ENCODE measurements at regions not wholly inside any gene's neighbourhood (a gene's known extent, or its start where the extent isn't known, plus 50 kb on each side); places are given as distances from the start of the nearest gene placed in this dataset.

- intact Hi-C loops (cut with micrococcal nuclease) = no loop called here
- Histone ChIP-seq H3K9me3 (replicated peaks) (no peaks in the 10 kb centered on the region), H3K27me3 (ENCODE audit: low read depth) (no peaks in the 10 kb centered on the region), H3K4me3 (no peak overlapping the region), H3K36me3 (no peaks in the 10 kb centered on the region), H3K27ac (replicated peaks) (no peak overlapping the region), H3K4me1 (no peaks in the 10 kb centered on the region)
- no peak for DNase-seq
- TF ChIP-seq, protein P1, sequence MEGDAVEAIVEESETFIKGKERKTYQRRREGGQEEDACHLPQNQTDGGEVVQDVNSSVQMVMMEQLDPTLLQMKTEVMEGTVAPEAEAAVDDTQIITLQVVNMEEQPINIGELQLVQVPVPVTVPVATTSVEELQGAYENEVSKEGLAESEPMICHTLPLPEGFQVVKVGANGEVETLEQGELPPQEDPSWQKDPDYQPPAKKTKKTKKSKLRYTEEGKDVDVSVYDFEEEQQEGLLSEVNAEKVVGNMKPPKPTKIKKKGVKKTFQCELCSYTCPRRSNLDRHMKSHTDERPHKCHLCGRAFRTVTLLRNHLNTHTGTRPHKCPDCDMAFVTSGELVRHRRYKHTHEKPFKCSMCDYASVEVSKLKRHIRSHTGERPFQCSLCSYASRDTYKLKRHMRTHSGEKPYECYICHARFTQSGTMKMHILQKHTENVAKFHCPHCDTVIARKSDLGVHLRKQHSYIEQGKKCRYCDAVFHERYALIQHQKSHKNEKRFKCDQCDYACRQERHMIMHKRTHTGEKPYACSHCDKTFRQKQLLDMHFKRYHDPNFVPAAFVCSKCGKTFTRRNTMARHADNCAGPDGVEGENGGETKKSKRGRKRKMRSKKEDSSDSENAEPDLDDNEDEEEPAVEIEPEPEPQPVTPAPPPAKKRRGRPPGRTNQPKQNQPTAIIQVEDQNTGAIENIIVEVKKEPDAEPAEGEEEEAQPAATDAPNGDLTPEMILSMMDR (IDR thresholded peaks at IDR 0.05; ENCODE audit: borderline replicate concordance) = no peak
Measured at GRCh38 chr4:130393642-130394041, 1297.7 kb downstream of the C4orf33 start.

- DNase-seq = no peak
- Histone ChIP-seq H3K27ac (replicated peaks) (no peak overlapping the region), H3K4me1 (no peaks in the 10 kb centered on the region), H3K9me3 (replicated peaks) (no peaks in the 10 kb centered on the region), H3K27me3 (ENCODE audit: low read depth) (no peaks in the 10 kb centered on the region), H3K36me3 (no peaks in the 10 kb centered on the region), H3K4me3 (no peak overlapping the region)
- TF ChIP-seq, protein P1 (IDR thresholded peaks at IDR 0.05; ENCODE audit: borderline replicate concordance) = no peak
- intact Hi-C loops (cut with micrococcal nuclease) = no loop called here
Measured at GRCh38 chr4:130395871-130396270, 1299.9 kb downstream of the C4orf33 start.

DNA sequence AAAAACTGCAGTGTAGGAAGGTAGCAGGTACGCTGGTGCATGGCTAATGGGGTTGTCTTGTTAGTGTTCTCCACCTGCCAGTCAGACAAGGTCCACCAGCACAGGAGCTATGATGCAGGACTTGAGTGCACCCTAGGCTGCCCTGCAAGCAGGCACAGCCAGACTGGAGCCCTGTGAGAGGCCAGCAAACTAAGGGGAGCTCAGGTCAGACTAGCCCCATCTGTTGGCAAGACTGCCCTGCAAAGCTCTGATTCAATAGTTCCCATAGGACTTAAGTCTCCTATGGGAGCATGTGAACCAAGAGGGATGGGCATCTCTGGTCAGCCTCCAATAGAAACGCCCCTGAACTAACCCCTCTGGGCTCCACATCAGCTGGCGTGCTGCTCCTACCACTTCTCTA lies 1307.3 kb downstream of the C4orf33 start:
- DNase-seq = no peak
- no peaks in the 10 kb centered on the region for H3K27me3 ChIP-seq (ENCODE audit: low read depth)
- H3K9me3 ChIP-seq (replicated peaks) = no peaks in the 10 kb centered on the region
- no peak overlapping the region for H3K4me3 ChIP-seq
- TF ChIP-seq, protein P1 (IDR thresholded peaks at IDR 0.05; ENCODE audit: borderline replicate concordance) = no peak
- no peak overlapping the region for H3K27ac ChIP-seq (replicated peaks)
- no peaks in the 10 kb centered on the region for H3K36me3 ChIP-seq
- intact Hi-C loops (cut with micrococcal nuclease) = no loop called here
- no peaks in the 10 kb centered on the region for H3K4me1 ChIP-seq

DNA sequence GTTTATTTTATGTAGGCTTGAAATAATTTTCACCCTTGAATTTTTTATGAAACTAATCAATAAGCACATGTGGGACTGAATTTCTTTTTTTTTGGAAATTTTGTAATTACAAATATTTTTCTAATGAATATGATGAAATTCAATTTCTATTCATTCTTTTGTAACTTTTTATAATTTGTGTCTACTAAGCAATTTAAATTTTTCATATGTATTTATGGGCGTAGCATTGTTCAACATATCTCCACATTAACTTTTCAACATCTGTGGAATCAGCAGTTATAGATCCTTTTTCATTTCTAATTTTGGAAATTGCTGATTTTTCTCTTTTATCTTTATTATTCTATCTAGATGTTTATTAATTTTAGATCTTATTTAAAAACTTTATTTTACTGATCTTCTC lies 1320.3 kb downstream of the C4orf33 start:
- DNase-seq = no peak
- H3K27ac ChIP-seq (replicated peaks) = no peak overlapping the region
- no peaks in the 10 kb centered on the region for H3K36me3 ChIP-seq
- TF ChIP-seq, protein P1 (IDR thresholded peaks at IDR 0.05; ENCODE audit: borderline replicate concordance) = no peak
- no peaks in the 10 kb centered on the region for H3K4me1 ChIP-seq
- intact Hi-C loops (cut with micrococcal nuclease) = no loop called here
- no peak overlapping the region for H3K4me3 ChIP-seq
- no peaks in the 10 kb centered on the region for H3K27me3 ChIP-seq (ENCODE audit: low read depth)
- peaks cover 5% of the 10 kb centered on the region for H3K9me3 ChIP-seq (replicated peaks)

DNA sequence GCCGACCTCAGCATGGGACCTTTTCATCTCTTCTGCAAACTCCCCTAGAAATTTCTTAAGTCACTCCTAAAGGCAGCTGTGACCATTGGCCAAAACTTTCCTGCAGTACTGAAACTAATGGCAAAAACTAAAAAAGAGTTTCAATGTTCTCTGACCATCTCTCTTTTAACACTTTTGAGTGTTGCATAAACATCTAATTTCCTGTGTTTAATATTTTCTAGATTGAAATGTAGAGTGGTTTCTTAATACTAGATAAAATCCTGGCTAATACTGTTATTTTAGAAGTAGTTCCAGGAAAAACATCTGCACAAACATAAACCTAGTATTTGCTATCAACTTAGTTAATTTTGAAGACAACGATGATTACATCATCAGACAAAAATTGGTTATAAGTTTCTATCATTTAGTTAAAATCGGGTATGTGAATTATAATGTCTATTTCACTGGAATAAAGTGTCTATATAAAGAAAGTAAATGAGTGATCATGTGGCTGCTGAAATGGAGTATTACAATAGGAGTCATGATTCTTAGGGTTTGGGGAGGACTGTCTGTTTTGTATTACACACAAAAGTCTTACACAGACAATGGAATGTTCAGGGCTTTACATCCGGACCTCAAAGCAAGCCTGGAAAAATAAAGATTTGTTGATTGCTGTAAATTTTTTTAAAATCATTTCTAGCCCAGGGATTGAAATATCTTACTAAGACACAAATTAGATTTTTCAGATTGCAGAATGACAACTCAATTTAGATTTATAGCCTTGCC lies 1323.4 kb downstream of the C4orf33 start:
- intact Hi-C loops (cut with micrococcal nuclease) = no loop called here
- peaks cover 13% of the 10 kb centered on the region for H3K9me3 ChIP-seq (replicated peaks)
- DNase-seq = no peak
- no peaks in the 10 kb centered on the region for H3K36me3 ChIP-seq
- H3K27me3 ChIP-seq (ENCODE audit: low read depth) = no peaks in the 10 kb centered on the region
- TF ChIP-seq, protein P1 (IDR thresholded peaks at IDR 0.05; ENCODE audit: borderline replicate concordance) = no peak
- no peaks in the 10 kb centered on the region for H3K4me1 ChIP-seq
- H3K27ac ChIP-seq (replicated peaks) = no peak overlapping the region
- H3K4me3 ChIP-seq = no peak overlapping the region

Measured in left ventricle myocardium inferior (tissue), 1 donor.